Osteocyte (in vitro differentiated cells): ENCODE measurements at regions not wholly inside any gene's neighbourhood (a gene's known extent, or its start where the extent isn't known, plus 50 kb on each side); places are given as distances from the start of the nearest gene placed in this dataset.

ENCODE experiments used
- DNase-seq: peaks from one replicate; pipeline ENCODE4 v3.0.0; 2021; ENCODE audit warnings: mixed read lengths; ENCODE audit not compliant: unreplicated experiment; ENCODE audit errors: extremely low spot score
- H3K27ac Mint-ChIP-seq: one replicate; pipeline ENCODE4 v1.8.0; 2021; ENCODE audit warnings: mild to moderate bottlenecking, mixed read lengths; ENCODE audit not compliant: unreplicated experiment
- H3K27me3 Mint-ChIP-seq: one replicate; pipeline ENCODE4 v1.8.0; 2021; ENCODE audit warnings: mixed read lengths; ENCODE audit not compliant: unreplicated experiment
- H3K36me3 Mint-ChIP-seq: one replicate; pipeline ENCODE4 v1.8.0; 2021; ENCODE audit warnings: mixed read lengths; ENCODE audit not compliant: unreplicated experiment
- H3K4me1 Mint-ChIP-seq: one replicate; pipeline ENCODE4 v1.8.0; 2021; ENCODE audit warnings: mixed read lengths; ENCODE audit not compliant: unreplicated experiment
- H3K4me3 Mint-ChIP-seq: one replicate; pipeline ENCODE4 v1.8.0; 2021; ENCODE audit warnings: mild to moderate bottlenecking, moderate library complexity, mixed read lengths; ENCODE audit not compliant: unreplicated experiment
- H3K9me3 Mint-ChIP-seq: one replicate; pipeline ENCODE4 v1.8.0; 2021; ENCODE audit warnings: mixed read lengths; ENCODE audit not compliant: unreplicated experiment
- TF ChIP-seq, protein P1 (sequence below): fragments of 200-600 bp; sonication (generic); IDR thresholded peaks from 2 replicates; pipeline ENCODE4 v1.5.0; 2021; ENCODE audit warnings: antibody characterized with exemption, mild to moderate bottlenecking, moderate library complexity

DNA sequence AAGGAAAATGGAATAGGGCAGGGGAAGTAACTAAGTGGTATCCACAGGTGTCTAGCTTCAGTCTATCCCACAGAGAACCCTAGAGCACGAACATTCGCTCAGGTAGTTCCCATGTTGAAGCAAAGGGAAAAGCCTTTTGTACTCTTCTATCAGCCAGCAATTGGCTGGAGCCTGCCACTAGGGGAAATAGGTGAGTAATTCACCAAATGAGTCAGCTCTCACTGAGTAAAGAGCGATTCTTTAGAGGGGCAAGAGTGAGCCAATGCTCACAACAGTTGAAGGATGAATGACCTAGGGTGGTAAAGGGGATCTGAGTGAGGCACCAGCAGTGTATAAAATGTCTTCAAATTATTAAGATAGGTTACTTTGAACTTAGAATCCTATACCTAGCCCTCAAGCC lies 94.1 kb upstream of the ZNF800 start:
- no peaks in the 10 kb centered on the region for H3K36me3 Mint-ChIP-seq
- H3K4me1 Mint-ChIP-seq, result no peaks in the 10 kb centered on the region
- H3K9me3 Mint-ChIP-seq, result no peaks in the 10 kb centered on the region
- no peak overlapping the region for H3K27ac Mint-ChIP-seq
- H3K4me3 Mint-ChIP-seq, result no peak overlapping the region
- peaks cover 36% of the 10 kb centered on the region for H3K27me3 Mint-ChIP-seq
- TF ChIP-seq, protein P1, sequence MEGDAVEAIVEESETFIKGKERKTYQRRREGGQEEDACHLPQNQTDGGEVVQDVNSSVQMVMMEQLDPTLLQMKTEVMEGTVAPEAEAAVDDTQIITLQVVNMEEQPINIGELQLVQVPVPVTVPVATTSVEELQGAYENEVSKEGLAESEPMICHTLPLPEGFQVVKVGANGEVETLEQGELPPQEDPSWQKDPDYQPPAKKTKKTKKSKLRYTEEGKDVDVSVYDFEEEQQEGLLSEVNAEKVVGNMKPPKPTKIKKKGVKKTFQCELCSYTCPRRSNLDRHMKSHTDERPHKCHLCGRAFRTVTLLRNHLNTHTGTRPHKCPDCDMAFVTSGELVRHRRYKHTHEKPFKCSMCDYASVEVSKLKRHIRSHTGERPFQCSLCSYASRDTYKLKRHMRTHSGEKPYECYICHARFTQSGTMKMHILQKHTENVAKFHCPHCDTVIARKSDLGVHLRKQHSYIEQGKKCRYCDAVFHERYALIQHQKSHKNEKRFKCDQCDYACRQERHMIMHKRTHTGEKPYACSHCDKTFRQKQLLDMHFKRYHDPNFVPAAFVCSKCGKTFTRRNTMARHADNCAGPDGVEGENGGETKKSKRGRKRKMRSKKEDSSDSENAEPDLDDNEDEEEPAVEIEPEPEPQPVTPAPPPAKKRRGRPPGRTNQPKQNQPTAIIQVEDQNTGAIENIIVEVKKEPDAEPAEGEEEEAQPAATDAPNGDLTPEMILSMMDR, result no peak
- no peak for DNase-seq

DNA sequence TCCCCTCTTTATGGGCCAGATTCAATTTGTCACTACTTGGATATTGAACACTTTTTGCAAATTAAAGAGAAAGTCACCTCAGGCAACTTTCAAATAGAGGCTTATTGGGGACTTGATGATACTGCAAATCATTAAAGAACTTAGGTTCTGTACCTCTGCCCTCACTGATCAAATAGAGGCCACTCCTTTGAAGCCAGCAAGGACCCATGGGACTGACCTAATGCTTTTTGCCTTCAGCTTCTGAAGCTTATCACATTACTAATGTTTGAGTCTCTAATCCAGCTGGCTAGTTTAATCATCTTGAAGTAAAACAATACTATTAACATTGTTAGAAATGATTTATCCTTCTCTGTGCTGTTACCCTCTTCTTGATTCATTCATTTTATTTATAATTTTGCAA lies 93.0 kb upstream of the ZNF800 start:
- TF ChIP-seq, protein P1, result no peak
- DNase-seq, result no peak

DNA sequence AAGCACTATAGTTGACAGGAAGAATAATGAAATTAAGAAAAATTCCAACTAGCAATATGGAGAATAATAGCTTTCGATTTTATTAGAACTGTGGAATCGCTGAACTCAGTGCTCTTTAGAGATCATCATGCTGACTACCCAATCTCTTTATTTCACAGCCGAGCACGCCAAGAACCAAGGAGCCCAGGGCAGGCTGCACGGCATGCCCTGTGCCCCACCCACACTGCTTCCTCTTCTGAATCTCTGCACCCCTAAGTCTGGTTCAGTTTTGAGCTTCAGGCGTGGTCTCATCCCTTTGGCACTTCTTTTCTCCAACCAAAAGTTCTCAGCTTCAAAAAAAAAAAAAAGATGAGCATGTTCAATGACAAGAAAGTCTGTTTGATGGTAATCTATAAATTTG lies 92.4 kb upstream of the ZNF800 start:
- no peak for DNase-seq
- Mint-ChIP-seq H3K27me3 (peaks cover 33% of the 10 kb centered on the region), H3K27ac (no peak overlapping the region), H3K4me1 (no peaks in the 10 kb centered on the region), H3K4me3 (no peak overlapping the region), H3K9me3 (no peaks in the 10 kb centered on the region), H3K36me3 (no peaks in the 10 kb centered on the region)
- TF ChIP-seq, protein P1, result no peak

More for the DNA sequence above, 93.0 kb upstream of the ZNF800 start:
- H3K4me3 Mint-ChIP-seq, result no peak overlapping the region
- H3K9me3 Mint-ChIP-seq, result no peaks in the 10 kb centered on the region
- H3K27me3 Mint-ChIP-seq, result peaks cover 33% of the 10 kb centered on the region
- H3K36me3 Mint-ChIP-seq, result no peaks in the 10 kb centered on the region
- no peaks in the 10 kb centered on the region for H3K4me1 Mint-ChIP-seq
- H3K27ac Mint-ChIP-seq, result no peak overlapping the region

DNA sequence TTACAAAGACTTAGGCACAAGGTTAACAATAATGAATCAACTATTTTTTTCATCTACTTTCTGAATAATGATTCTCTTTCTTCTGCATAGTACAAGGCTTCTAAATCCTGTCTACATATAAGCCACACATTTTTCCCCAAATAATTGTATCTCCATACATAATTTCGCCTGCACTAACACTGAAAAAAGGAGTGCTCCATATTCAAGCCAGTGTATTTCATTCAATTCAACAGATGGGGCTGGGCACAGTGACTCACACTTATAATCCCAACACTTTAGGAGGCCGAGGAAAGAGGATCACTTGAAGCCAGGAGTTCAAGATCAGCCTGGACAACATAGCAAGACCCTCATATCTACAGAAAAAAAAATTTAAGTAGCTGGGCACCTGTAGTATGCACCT lies 86.0 kb upstream of the ZNF800 start:
- H3K4me3 Mint-ChIP-seq, result no peak overlapping the region
- no peaks in the 10 kb centered on the region for H3K36me3 Mint-ChIP-seq
- no peaks in the 10 kb centered on the region for H3K9me3 Mint-ChIP-seq
- TF ChIP-seq, protein P1, result no peak
- peaks cover 16% of the 10 kb centered on the region for H3K27me3 Mint-ChIP-seq
- DNase-seq, result no peak
- H3K27ac Mint-ChIP-seq, result no peak overlapping the region
- H3K4me1 Mint-ChIP-seq, result no peaks in the 10 kb centered on the region

DNA sequence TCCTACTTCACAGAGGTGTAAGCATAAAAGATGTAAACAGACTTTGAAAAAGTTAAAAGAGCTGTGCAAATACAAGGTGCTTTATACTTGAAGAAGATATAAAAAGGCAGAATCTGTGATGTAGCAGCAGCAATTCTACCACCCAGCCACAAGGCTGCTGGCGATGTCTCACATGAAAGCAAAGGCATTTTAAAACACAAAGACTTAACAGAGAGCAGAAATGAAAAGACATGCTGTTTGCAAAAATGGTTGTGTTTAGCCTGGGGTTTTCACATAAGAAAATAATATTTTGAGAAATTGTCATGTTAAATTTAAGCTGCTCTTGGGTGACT lies 85.5 kb upstream of the ZNF800 start:
- Mint-ChIP-seq H3K9me3 (no peaks in the 10 kb centered on the region), H3K36me3 (no peaks in the 10 kb centered on the region), H3K4me1 (no peaks in the 10 kb centered on the region), H3K4me3 (no peak overlapping the region), H3K27me3 (peaks cover 16% of the 10 kb centered on the region), H3K27ac (no peak overlapping the region)
- TF ChIP-seq, protein P1, result no peak
- no peak for DNase-seq
